MG63 (cell line): ENCODE measurements at regions not wholly inside any gene's neighbourhood (a gene's known extent, or its start where the extent isn't known, plus 50 kb on each side); places are given as distances from the start of the nearest gene placed in this dataset.

Experiments
- DNase-seq: peaks from one replicate; pipeline ENCODE4 v3.0.0-alpha.2; 2020
- H3K27me3 ChIP-seq: fragments of 250-450 bp; sonication (Bioruptor Pico); 2 replicates; pipeline ENCODE4 v1.5.1; 2020; ENCODE audit warnings: mild to moderate bottlenecking, moderate library complexity
- H3K36me3 ChIP-seq: fragments of 250-450 bp; sonication (Bioruptor Pico); 2 replicates; pipeline ENCODE4 v1.5.1; 2020; ENCODE audit warnings: mild to moderate bottlenecking, moderate library complexity
- H3K4me3 ChIP-seq: fragments of 250-450 bp; sonication (Bioruptor Pico); 2 replicates; pipeline ENCODE4 v1.5.1; 2020; ENCODE audit warnings: mild to moderate bottlenecking, moderate library complexity
- H3K9me3 ChIP-seq: fragments of 250-450 bp; sonication (Bioruptor Pico); 2 replicates; pipeline ENCODE4 v1.5.1; 2020; ENCODE audit warnings: mild to moderate bottlenecking, moderate library complexity

DNA sequence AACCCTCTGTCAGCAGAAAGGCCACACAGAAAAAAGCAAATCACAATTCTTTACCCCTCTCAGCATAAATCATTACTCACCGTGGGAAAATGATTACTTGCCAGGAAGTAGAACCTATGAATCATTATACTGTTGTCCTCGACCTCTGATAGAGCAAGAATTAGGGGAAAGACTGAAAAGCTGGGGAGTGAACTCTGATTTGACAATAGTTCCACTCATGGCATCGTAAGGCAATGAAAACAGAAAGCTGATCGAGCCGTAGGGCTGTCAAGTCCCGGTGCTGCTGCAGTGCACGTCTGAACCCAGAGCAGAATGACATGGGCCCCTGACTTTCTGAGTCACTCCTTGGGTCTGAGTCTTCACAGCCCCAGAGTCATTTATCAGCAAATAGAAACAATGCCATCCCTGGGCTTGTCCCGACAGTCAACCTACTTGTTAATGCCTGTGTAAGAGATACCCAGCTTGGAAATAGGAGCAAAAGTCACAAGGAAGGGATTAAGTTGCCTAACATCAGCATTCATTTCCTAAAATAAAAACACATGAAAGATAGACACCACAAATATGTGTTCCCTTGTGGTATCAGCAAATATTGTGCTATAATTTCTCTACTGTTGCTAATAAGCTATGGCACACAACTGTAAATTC, 224.8 kb upstream of the MARCKS start:
- no peaks in the 10 kb centered on the region for H3K27me3 ChIP-seq
- no peaks in the 10 kb centered on the region for H3K9me3 ChIP-seq
- H3K36me3 ChIP-seq: no peaks in the 10 kb centered on the region
- H3K4me3 ChIP-seq: peak overlapping the region; percentile 23
- peak; percentile 65 for DNase-seq

GRCh38 chr6:113633638-113634037, 223.5 kb upstream of the MARCKS start:
- no peaks in the 10 kb centered on the region for H3K36me3 ChIP-seq
- no peak overlapping the region for H3K4me3 ChIP-seq
- H3K27me3 ChIP-seq: no peaks in the 10 kb centered on the region
- H3K9me3 ChIP-seq: no peaks in the 10 kb centered on the region
- DNase-seq: no peak

DNA sequence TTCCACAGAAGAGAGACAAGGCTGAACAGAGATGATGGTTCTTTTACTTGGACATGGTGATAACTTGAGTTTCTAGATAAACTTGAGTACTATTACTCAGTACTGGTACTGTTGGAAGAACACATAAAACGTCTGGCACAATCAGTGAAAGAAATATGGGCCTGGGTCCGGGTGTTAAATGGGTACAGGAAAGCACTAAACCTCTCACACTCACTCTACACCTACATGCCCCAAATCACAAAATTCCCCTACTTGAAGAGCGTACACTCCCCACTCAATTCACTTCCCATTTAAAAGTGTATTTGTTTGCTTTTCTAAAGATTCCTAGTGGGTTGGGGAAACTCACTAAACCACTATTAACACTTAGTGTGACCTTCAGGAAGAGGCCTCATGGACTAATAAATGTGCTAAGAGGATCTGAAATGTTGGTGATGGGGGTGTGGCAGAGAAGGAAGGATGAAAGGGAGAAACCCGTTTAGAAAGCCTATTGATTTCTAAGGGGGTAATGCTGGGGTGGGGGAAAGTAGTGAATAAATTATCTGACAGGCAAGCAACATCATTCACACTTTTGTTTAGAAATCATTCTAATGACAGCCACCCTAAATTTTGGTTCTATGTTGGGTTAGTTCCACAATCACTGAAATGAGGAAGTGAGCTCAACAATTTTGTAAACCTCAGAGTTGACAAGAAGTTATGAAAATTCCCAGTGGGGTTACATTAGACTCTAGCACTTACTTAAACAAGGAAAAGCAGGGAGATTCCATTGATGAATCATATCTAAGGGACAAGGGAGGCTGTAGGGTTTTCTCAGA, 222.6 kb upstream of the MARCKS start:
- Histone ChIP-seq H3K4me3 (no peak overlapping the region), H3K9me3 (no peaks in the 10 kb centered on the region), H3K27me3 (no peaks in the 10 kb centered on the region), H3K36me3 (no peaks in the 10 kb centered on the region)
- DNase-seq: no peak

DNA sequence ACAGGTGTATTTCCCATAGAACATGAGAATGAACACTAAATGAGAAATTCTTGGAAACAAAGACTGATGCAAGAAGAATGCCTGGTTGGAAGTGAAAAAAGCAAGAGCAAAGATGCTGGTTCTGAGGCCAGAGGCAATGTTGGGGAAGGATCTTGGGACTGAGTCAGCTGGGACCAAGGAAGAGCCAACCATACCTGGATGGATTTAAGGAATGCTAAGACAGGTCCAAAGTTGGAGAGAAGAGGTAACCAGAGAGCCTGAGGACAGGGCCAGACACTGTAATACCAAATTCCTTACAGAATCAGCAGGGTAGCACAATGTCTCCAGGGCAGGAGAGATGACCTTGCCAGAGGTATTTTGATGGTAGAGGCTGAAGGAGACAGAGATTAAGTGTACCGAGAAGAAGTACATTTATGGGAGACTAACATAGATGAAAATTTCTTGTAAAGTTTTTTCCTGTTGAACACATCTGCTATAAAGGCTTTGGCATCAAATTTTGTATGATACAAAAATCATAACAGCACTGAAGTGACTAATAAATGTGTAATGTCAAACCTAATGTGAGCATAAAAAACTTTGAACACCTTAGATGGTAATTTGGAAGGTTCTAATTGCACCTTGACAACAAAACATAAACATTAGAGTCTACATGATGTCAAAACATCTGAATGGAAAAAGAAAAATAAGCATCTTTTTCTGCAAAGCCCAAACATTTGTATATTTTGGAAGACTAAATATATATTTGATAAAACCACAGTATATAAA, 221.7 kb upstream of the MARCKS start:
- Histone ChIP-seq H3K27me3 (no peaks in the 10 kb centered on the region), H3K36me3 (no peaks in the 10 kb centered on the region), H3K9me3 (no peaks in the 10 kb centered on the region), H3K4me3 (no peak overlapping the region)
- no peak for DNase-seq

- Histone ChIP-seq H3K4me3 (no peak overlapping the region), H3K27me3 (no peaks in the 10 kb centered on the region), H3K36me3 (no peaks in the 10 kb centered on the region), H3K9me3 (no peaks in the 10 kb centered on the region)
- DNase-seq: peak; percentile 60
These were observed 220.8 kb upstream of the MARCKS start for GRCh38 chr6:113636357-113636824.

DNA sequence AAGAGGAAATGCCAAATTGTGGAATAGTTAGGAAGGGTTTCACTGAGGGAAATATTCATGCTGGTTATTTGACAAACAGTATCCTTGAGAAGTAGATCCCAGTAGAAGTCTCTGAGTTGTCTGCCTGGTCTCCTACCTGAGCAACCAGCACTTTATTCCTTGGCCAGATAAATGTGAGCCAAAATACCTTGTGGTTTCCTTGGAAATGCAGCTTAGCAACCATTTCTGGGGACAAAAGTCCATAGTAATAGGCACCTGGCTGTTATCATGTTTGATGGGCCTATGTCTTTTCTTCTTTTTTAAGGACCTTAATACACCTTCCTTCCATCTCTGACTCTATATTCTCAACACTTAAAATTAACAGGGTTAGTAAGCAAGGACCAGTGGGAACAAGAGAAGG, 217.1 kb upstream of the MARCKS start:
- Histone ChIP-seq H3K4me3 (no peak overlapping the region), H3K27me3 (no peaks in the 10 kb centered on the region), H3K36me3 (no peaks in the 10 kb centered on the region), H3K9me3 (no peaks in the 10 kb centered on the region)
- DNase-seq: no peak

- Histone ChIP-seq H3K4me3 (no peak overlapping the region), H3K27me3 (no peaks in the 10 kb centered on the region), H3K9me3 (no peaks in the 10 kb centered on the region), H3K36me3 (no peaks in the 10 kb centered on the region)
- no peak for DNase-seq
These were observed 215.0 kb upstream of the MARCKS start for GRCh38 chr6:113642001-113642713.

DNA sequence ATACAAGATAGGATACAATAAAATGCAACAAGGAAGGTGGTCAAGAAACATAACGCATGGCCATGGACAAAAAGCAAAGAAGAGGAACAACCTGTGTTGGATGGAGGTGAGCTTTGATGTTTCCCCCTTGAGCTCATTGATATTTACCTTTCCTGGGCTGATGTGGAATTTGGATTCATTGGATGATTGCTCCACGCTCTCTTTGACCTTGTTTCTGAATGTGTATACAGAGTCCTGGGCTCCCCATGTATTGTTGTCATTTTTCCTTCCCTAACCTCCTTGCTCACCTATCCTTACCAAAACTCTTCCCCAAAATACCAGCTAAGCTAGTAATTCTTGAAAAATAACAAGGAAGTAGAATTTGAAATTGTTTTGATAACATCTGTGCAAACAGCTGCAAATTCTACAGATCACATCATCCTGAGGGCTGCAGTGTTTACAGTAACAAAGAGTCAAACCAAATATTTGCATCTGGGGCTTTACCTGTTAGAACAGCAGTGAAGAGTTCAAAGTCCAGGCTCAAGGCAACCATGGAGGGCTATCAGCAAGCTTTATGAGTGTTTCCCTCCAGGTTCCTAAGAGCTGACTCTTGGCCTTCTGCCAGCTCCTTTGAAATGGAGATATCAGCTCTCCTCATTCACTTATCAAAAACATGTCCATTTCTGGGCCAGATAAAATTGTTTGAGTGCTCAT, 214.3 kb upstream of the MARCKS start:
- H3K9me3 ChIP-seq: no peaks in the 10 kb centered on the region
- no peak overlapping the region for H3K4me3 ChIP-seq
- H3K36me3 ChIP-seq: no peaks in the 10 kb centered on the region
- no peaks in the 10 kb centered on the region for H3K27me3 ChIP-seq
- DNase-seq: no peak

DNA sequence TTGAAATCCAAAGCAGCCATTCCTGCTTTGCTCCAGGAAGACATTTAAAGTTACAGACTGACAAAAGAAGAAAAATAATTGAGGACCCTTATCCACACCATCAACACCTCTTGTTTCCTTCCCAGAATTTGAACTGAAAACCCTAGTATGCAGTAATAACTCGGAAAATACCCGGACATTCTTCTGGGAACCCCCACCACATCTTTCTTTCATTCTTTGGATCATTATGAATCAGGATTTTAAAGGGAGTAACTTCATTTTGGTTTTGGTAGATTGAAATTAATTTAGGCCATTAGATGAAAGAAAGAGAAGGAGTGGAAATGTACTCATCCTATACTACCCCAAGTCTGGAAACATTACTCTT, 213.8 kb upstream of the MARCKS start:
- H3K9me3 ChIP-seq: no peaks in the 10 kb centered on the region
- DNase-seq: no peak
- no peaks in the 10 kb centered on the region for H3K36me3 ChIP-seq
- H3K27me3 ChIP-seq: no peaks in the 10 kb centered on the region
- H3K4me3 ChIP-seq: no peak overlapping the region

DNA sequence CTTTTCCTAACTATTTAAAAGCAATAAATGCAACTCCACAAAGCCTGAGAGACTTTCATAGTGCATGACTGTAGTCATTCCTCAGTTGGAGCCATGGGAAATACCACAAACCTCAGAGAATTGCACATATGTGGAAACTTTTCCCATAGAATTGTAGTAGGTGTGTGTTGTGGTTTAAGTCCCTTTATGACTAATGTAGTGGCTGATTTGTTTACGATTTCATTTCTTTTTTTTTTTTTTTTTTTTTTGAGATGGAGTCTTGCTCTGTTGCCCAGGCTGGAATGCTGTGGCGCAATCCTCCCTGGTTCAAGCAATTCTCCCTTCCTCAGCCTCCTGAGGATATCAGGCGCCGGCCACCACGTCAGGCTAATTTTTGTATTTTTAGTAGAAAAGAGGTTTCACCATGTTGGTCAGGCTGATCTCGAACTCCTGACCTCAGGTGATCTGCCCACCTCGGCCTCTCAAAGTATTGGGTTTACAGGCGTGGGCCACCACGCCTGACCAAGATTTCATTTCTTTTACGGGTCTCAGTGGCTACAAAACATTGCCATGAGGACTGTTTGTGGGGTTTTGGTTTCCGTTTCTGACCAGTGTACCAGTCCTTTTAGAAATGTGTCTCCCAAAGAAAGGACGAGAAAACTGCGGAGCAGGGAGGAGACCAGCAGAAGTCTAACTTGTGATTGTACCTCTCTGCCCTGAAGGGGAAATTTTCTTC, 212.1 kb upstream of the MARCKS start:
- Histone ChIP-seq H3K36me3 (no peaks in the 10 kb centered on the region), H3K9me3 (no peaks in the 10 kb centered on the region), H3K4me3 (no peak overlapping the region), H3K27me3 (no peaks in the 10 kb centered on the region)
- DNase-seq: no peak

DNA sequence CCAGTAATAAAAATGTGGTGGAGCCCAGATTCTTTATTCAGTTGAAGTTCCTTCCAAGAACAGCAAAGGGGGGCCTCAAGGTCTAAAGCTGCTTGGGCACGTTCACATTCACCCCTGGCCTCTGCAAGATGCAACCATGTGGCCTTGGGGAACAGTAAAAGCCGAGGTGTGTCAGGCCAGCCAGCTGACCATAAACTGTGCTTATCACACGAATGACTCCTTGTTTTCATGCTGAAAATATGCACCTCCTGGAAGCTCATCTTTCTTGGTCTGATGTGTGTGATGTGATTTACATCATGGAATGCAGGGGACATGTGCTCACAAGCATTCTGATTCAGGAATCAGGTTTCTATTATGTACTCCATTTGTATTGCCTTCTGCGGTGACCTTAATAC, 211.6 kb upstream of the MARCKS start:
- Histone ChIP-seq H3K4me3 (no peak overlapping the region), H3K36me3 (no peaks in the 10 kb centered on the region), H3K27me3 (no peaks in the 10 kb centered on the region), H3K9me3 (no peaks in the 10 kb centered on the region)
- DNase-seq: peak; percentile 74

- Histone ChIP-seq H3K27me3 (no peaks in the 10 kb centered on the region), H3K4me3 (no peak overlapping the region), H3K36me3 (no peaks in the 10 kb centered on the region), H3K9me3 (no peaks in the 10 kb centered on the region)
- no peak for DNase-seq
These were observed 211.2 kb upstream of the MARCKS start for GRCh38 chr6:113645986-113646385.

- H3K36me3 ChIP-seq: no peaks in the 10 kb centered on the region
- H3K4me3 ChIP-seq: no peak overlapping the region
- no peak for DNase-seq
- no peaks in the 10 kb centered on the region for H3K27me3 ChIP-seq
- no peaks in the 10 kb centered on the region for H3K9me3 ChIP-seq
These were observed 210.4 kb upstream of the MARCKS start for GRCh38 chr6:113646701-113647100.

DNA sequence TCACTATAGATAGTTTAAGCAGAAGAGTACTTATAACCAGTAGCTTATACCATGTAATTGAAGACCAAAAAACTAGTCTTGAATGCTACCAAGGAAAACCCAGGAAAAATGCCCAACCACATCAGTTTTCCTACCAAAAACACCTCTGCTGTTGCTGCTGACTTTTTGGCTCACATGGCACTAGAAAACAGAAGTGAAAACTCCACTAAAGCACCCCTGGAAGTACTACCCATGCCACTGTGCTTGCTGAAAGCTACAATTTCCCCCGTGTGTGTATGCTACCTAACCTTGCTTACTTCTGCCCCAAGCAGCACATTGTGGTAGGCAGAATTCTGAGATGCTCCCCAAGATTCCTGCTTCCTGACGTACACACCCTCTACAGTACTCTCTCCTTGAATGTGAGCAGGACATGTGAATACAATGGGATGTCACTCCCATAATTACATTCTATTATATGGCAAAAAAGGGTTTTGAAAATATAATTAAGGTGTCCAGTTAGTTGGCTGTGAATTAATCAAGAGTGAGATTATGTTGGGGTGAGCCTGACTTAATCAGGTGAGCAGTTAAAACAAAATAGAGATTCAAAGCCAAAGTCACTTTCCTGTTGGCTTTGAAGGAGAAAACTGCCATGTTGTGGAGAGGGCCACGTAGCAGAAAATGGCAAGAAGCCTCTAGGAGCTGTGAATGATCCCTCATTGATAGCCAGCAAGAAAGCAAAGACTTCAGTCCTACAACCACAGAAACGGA, 209.8 kb upstream of the MARCKS start:
- no peaks in the 10 kb centered on the region for H3K9me3 ChIP-seq
- H3K27me3 ChIP-seq: no peaks in the 10 kb centered on the region
- no peak for DNase-seq
- no peaks in the 10 kb centered on the region for H3K36me3 ChIP-seq
- no peak overlapping the region for H3K4me3 ChIP-seq

- no peak for DNase-seq
- no peaks in the 10 kb centered on the region for H3K27me3 ChIP-seq
- no peak overlapping the region for H3K4me3 ChIP-seq
- no peaks in the 10 kb centered on the region for H3K9me3 ChIP-seq
- H3K36me3 ChIP-seq: no peaks in the 10 kb centered on the region
These were observed 208.4 kb upstream of the MARCKS start for GRCh38 chr6:113648698-113649097.
